Transverse colon (tissue), 4 donors: ENCODE measurements at regions not wholly inside any gene's neighbourhood (a gene's known extent, or its start where the extent isn't known, plus 50 kb on each side); places are given as distances from the start of the nearest gene placed in this dataset.
"Not testable (repeated sequence)": the region's sequence is repeated elsewhere in the genome, so short reads cannot be mapped to it uniquely, and the experiment has no call there.

Experiments used
- CTCF ChIP-seq, 5 experiments: fragments of 200-600 bp in 3 of 5; fragments of 450-650 bp in 2 of 5; sonication (generic) in 3 of 5; IDR thresholded peaks; 1 replicate in 2 of 5; 2 replicates in 3 of 5; pipeline ENCODE4 v1.5.1; 2016 to 2017; ENCODE audit warnings: antibody characterized with exemption in 5 of 5, inconsistent platforms in 3 of 5, mild to moderate bottlenecking in 2 of 5, moderate library complexity in 1 of 5
- EP300 ChIP-seq: sonication (generic); formaldehyde crosslinking; IDR thresholded peaks from one replicate; pipeline ENCODE4 v1.6.1; 2017; ENCODE audit warnings: antibody characterized with exemption, low read depth
- POLR2A ChIP-seq: fragments of 450-650 bp; IDR thresholded peaks from one replicate; pipeline ENCODE4 v1.6.1; 2016; ENCODE audit warnings: antibody characterized with exemption, mild to moderate bottlenecking, moderate library complexity
- POLR2AphosphoS5 ChIP-seq, 3 donors: sonication (generic); formaldehyde crosslinking; IDR thresholded peaks; one replicate each; pipeline ENCODE4 v1.6.1; 2016; ENCODE audit warnings: antibody characterized with exemption in 3 of 3

GRCh38 chr9:18066608-18067007 is 407.3 kb upstream of the ADAMTSL1 start:
- TF ChIP-seq CTCF (IDR thresholded peaks at IDR 0.05); POLR2AphosphoS5 (IDR thresholded peaks at IDR 0.05); POLR2A; EP300: not testable (repeated sequence)
